Mucosa of rectum (tissue), 2 donors: ENCODE measurements at regions not wholly inside any gene's neighbourhood (a gene's known extent, or its start where the extent isn't known, plus 50 kb on each side); places are given as distances from the start of the nearest gene placed in this dataset.
"Not testable (repeated sequence)": the region's sequence is repeated elsewhere in the genome, so short reads cannot be mapped to it uniquely, and the experiment has no call there.

Source experiments
- H3K27ac ChIP-seq, 2 donors: one replicate each; pipeline ENCODE4 v1.7.0; 2013; ENCODE audit warnings: inconsistent platforms in 2 of 2, low read depth in 2 of 2, low read length in 2 of 2
- H3K27me3 ChIP-seq, 2 donors: one replicate each; pipeline ENCODE4 v1.7.0; 2013; ENCODE audit warnings: low read length in 2 of 2; ENCODE audit not compliant: control insufficient read depth in 2 of 2, insufficient read depth in 2 of 2
- H3K36me3 ChIP-seq, 2 donors: one replicate each; pipeline ENCODE4 v1.7.0; 2013; ENCODE audit warnings: low read length in 2 of 2; ENCODE audit not compliant: control insufficient read depth in 2 of 2, insufficient read depth in 2 of 2
- H3K4me1 ChIP-seq, 2 donors: one replicate each; pipeline ENCODE4 v1.7.0; 2013; ENCODE audit warnings: low read length in 2 of 2, mild to moderate bottlenecking in 1 of 2; ENCODE audit not compliant: control insufficient read depth in 2 of 2, insufficient read depth in 2 of 2
- H3K4me3 ChIP-seq, 2 donors: one replicate each; pipeline ENCODE4 v1.7.0; 2013; ENCODE audit warnings: low read length in 2 of 2
- H3K9ac ChIP-seq, 2 donors: one replicate each; pipeline ENCODE4 v1.7.0; 2013; ENCODE audit warnings: low read length in 2 of 2, low read depth in 1 of 2, mild to moderate bottlenecking in 1 of 2
- H3K9me3 ChIP-seq, 2 donors: one replicate each; pipeline ENCODE4 v1.7.0; 2013; ENCODE audit warnings: low read length in 2 of 2; ENCODE audit not compliant: control insufficient read depth in 2 of 2
- donor health status: healthy.
- donor health status: Normal muscosa, but diverticular disease.

DNA sequence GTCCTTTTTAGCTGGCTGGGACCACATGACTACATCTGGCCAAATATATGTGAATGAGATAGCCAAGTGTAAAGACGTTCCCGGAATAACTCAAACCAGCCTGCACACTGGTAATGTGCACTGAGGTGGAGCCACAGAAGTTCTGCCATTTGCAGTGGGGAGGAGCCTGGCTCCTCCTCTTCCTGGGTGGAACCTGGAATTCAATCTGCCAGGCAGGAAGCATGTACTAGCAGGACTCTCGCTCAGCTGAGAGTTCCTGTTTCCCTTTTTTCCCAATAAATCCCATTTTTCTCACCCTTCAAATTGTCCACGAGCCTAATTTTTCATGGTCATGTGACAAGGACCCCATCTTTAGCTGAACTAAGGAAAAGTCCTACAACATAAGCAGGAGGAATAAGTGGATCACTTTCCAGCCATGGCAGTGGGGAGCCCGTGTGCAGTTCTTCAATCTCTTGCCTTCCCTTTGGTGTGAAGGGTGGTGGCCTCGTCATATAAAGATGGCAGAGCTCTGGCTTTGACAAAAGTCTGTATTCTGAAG lies 183.2 kb downstream of the UXS1 start:
- H3K4me1 ChIP-seq: no peaks in the 10 kb centered on the region
- no peaks in the 10 kb centered on the region for H3K9me3 ChIP-seq
- no peak overlapping the region for H3K4me3 ChIP-seq
- H3K36me3 ChIP-seq: no peaks in the 10 kb centered on the region
- no peaks in the 10 kb centered on the region for H3K27me3 ChIP-seq
- H3K9ac ChIP-seq: no peak overlapping the region
- no peak overlapping the region for H3K27ac ChIP-seq

- Histone ChIP-seq H3K27me3 (no peaks in the 10 kb centered on the region), H3K36me3 (no peaks in the 10 kb centered on the region), H3K9me3 (no peaks in the 10 kb centered on the region), H3K27ac (no peak overlapping the region), H3K9ac (no peak overlapping the region), H3K4me3 (no peak overlapping the region), H3K4me1 (no peaks in the 10 kb centered on the region)
These were observed 185.0 kb downstream of the UXS1 start for GRCh38 chr2:106009096-106009495.

- Histone ChIP-seq H3K27ac (no peak overlapping the region), H3K9me3 (no peaks in the 10 kb centered on the region), H3K27me3 (no peaks in the 10 kb centered on the region), H3K9ac (no peak overlapping the region), H3K36me3 (no peaks in the 10 kb centered on the region), H3K4me1 (no peaks in the 10 kb centered on the region), H3K4me3 (no peak overlapping the region)
These were observed 189.2 kb downstream of the UXS1 start for GRCh38 chr2:106004851-106005250.

DNA sequence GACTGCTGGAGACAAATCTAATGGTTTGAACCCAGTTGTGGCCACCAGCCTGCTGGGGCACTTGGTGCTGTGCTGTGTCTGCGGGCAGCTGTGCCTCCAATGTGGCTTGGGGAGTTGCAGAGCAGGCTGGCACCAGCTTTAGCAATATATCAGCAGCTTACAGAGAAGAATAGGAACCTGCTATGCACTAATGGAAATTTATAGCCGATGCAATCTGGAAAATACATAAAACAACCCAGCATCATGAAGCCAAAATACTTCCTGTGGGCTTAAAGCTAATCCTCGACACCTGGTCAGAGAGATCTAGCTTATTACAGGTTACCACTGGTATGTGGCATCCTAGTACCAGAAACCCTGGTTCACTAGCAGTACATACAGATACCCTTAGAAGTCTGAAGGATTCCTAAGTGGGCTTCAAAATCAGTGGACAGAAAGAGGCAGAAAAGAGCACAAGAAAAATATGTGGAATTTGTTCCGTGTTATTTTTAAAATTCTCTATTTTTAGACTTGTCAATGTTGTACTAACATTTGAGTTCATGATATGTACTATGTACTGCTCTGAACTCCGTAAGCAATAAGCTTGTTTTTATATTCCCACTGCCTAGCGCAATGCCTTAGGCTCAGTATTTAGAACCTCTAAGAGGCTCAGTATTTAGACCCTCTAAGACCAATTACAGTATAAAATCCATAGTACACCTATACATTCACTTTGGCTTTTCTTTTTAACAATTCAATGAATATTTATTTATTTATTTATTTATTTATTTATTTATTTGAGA lies 194.7 kb downstream of the UXS1 start:
- peaks cover 3 to 6% of the 10 kb centered on the region in 2 donors for H3K9me3 ChIP-seq
- H3K27ac ChIP-seq: no peak overlapping the region
- H3K4me3 ChIP-seq: no peak overlapping the region
- no peaks in the 10 kb centered on the region for H3K36me3 ChIP-seq
- no peak overlapping the region for H3K9ac ChIP-seq
- no peaks in the 10 kb centered on the region for H3K4me1 ChIP-seq
- no peaks in the 10 kb centered on the region for H3K27me3 ChIP-seq

DNA sequence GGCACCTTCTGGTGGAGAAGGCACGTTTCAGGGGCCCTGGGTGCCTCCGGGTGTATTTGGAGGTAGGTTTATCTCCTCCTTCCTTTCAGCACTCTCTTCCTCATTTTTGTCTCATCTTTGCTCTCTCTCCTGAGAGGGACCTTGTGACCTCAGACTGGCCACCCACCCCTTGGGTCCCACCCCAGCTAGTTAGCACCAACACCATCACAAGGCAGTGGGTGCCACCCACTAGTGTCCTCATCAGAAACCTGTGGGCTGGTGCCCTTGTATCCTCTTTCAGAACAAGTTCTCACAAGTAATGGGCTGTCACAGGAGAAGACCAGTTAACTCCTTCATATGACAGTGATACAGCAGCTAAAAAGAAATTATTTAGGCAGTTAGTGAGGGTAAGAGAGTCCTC lies 196.4 kb downstream of the UXS1 start:
- no peaks in the 10 kb centered on the region for H3K4me1 ChIP-seq
- no peak overlapping the region for H3K4me3 ChIP-seq
- H3K9me3 ChIP-seq: peaks cover 5 to 9% of the 10 kb centered on the region in 2 donors
- no peaks in the 10 kb centered on the region for H3K36me3 ChIP-seq
- H3K27me3 ChIP-seq: no peaks in the 10 kb centered on the region
- H3K27ac ChIP-seq: no peak overlapping the region
- no peak overlapping the region for H3K9ac ChIP-seq

GRCh38 chr2:105990624-105991023 lies 203.5 kb downstream of the UXS1 start:
- Histone ChIP-seq H3K9me3 (peaks cover 7 to 9% of the 10 kb centered on the region in 2 donors), H3K36me3 (no peaks in the 10 kb centered on the region), H3K27me3 (no peaks in the 10 kb centered on the region), H3K4me3 (no peak overlapping the region), H3K9ac (no peak overlapping the region), H3K4me1 (no peaks in the 10 kb centered on the region), H3K27ac (no peak overlapping the region)

DNA sequence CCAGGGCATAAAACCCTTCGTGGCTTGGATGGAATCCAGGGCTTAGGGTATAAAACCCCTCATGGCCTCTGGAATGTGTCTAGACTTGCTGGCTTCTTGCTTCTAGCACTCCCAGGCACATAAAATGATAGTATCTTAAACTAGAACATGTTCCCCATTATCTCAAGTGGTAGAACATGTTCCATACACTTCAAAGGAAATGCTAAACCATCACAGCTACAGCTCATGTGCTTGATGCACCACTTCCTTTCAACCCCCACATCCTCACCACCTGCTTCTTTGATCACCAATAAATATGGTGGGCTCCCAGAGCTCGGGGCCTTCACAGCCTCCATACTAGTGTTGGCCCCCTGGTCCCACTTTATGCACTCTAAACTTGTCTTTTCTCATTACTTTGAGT lies 204.3 kb downstream of the UXS1 start:
- H3K9me3 ChIP-seq, H3K4me1 ChIP-seq, H3K27me3 ChIP-seq, H3K4me3 ChIP-seq, H3K9ac ChIP-seq, H3K27ac ChIP-seq, H3K36me3 ChIP-seq: not testable (repeated sequence)

- no peak overlapping the region for H3K27ac ChIP-seq
- H3K36me3 ChIP-seq: no peaks in the 10 kb centered on the region
- H3K9ac ChIP-seq: no peak overlapping the region
- H3K4me3 ChIP-seq: no peak overlapping the region
- peaks cover 3 to 4% of the 10 kb centered on the region in 2 donors for H3K9me3 ChIP-seq
- H3K4me1 ChIP-seq: no peaks in the 10 kb centered on the region
- no peaks in the 10 kb centered on the region for H3K27me3 ChIP-seq
These were observed 205.0 kb downstream of the UXS1 start for GRCh38 chr2:105989070-105989469.

DNA sequence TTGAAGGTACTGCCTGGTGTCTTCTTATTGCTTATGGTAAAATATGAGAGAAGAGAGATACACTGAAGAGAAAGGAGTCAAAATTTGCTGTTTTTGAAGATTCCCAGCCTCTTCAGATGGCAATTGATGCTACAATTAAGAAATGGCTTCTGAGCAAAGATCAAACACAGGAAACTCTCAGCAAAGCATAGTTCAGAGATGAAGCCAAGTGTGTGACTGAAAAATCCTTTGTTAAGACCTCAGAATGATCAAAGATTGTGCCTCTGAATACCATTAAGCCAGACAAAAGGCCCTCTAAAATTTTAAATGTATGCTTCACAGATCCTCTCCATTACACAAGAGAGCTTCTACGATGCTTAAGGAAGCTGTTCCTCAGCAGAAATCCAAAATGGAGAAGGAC lies 216.3 kb downstream of the UXS1 start:
- H3K36me3 ChIP-seq: no peaks in the 10 kb centered on the region
- no peak overlapping the region for H3K9ac ChIP-seq
- H3K27ac ChIP-seq: no peak overlapping the region
- H3K4me1 ChIP-seq: no peaks in the 10 kb centered on the region
- no peak overlapping the region for H3K4me3 ChIP-seq
- no peaks in the 10 kb centered on the region for H3K27me3 ChIP-seq
- H3K9me3 ChIP-seq: no peaks in the 10 kb centered on the region

DNA sequence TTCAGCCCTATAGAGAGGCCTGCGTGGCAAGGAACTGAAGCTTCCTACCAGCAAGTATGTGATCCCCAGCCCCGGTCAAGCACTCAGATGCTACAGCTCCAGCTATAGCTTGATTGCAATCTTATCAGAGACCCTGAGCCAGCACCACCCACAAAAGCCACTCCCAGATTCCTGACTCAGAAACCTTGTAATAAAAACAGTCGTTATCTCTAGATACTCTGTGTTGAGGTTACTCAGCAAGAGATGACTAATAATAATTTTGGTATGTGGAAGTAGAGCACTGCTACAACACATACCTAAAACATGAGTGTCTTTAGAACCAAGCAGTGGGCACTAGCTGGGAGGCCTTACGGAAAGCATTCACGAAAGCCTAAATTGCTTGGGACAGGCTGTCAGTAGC lies 216.9 kb downstream of the UXS1 start:
- no peak overlapping the region for H3K4me3 ChIP-seq
- H3K4me1 ChIP-seq: no peaks in the 10 kb centered on the region
- no peak overlapping the region for H3K9ac ChIP-seq
- no peaks in the 10 kb centered on the region for H3K9me3 ChIP-seq
- no peak overlapping the region for H3K27ac ChIP-seq
- no peaks in the 10 kb centered on the region for H3K27me3 ChIP-seq
- H3K36me3 ChIP-seq: no peaks in the 10 kb centered on the region
